Renal cortical epithelial cell (primary cell): ENCODE measurements at regions not wholly inside any gene's neighbourhood (a gene's known extent, or its start where the extent isn't known, plus 50 kb on each side); places are given as distances from the start of the nearest gene placed in this dataset.

Experiments
- DNase-seq: peaks from one replicate; pipeline ENCODE4 v3.0.0-alpha.2; 2011; ENCODE audit warnings: low read depth

GRCh38 chr4:180640193-180640592, 1603.0 kb upstream of the TENM3 start:
- DNase-seq, result no peak

DNA sequence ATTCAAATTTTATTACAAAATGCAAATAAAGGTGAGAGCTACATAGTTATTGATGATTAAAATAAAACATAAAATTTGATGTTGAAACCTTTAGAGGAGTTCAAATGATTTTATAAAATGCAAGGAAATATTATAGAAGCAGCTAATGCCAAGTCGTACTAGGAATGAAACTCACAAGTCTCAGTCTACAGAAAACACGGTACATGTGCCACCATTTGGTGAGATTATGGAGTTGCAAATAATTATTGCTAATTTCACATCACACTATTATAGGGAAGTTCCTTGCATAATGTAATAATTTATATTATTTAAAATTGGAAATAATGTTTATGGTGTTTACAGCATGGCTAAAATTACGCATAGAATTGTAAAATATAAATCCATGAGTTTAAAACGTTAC, 1601.7 kb upstream of the TENM3 start:
- DNase-seq, result no peak

DNA sequence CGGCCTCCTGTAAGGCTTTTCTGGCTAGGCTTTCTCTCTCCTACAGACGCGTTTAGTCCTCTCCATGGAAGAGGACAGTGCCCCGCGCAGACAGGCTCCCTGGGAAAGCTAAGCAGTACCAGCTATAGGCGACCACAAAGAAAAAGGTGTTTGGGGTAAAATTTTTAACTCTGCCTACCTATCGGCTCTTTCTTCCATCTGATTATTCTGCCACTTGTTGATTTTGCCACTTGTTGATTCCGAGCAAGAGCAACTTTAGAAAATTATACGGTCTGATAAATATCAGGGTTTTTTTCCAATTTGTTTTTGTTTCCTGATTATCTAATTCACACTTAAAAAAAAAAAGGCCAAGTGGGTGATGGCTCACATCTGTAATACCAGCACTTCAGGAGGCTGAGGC, 1600.5 kb upstream of the TENM3 start:
- DNase-seq, result no peak

DNA sequence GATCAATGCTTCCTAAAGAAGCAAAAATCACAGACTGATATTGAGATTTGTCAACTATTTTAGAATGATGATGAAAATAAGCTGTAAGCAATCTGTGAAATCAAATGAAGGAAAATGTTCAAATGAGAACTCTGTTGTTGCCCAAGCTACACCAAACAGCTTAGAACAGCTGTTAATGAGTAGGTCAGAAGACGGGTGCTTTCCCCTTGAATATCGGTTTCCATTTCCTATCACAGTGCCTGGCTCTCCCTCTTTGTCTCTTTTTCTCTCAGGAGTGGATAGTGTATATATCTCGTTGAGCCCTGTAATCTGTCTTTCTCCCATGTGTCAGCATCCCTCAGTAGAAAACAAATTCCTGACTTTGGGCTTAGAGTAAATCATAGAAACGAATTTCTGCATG, 1592.9 kb upstream of the TENM3 start:
- DNase-seq, result no peak

- no peak for DNase-seq
Measured at GRCh38 chr4:180652533-180652932, 1590.7 kb upstream of the TENM3 start.

- no peak for DNase-seq
Measured at GRCh38 chr4:180655886-180656285, 1587.3 kb upstream of the TENM3 start.

DNA sequence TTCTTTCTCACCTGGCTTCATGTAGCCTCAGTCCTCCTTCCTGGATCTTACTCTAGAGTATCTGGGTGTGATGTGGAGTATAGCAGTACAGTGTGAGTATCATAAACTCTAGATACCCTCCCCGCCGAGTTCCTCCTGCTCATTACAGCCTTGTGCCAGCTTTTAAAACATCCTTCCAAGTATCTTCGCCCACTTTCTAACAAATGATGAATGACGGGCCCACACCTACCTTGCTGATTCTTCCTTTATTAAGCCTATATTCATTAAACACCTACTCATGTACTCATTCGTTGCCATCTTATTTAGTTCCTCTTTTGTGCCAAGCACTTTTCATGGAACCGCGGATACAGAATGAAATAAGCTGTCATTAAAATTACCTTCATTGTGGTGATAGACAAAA, 1585.3 kb upstream of the TENM3 start:
- no peak for DNase-seq

DNA sequence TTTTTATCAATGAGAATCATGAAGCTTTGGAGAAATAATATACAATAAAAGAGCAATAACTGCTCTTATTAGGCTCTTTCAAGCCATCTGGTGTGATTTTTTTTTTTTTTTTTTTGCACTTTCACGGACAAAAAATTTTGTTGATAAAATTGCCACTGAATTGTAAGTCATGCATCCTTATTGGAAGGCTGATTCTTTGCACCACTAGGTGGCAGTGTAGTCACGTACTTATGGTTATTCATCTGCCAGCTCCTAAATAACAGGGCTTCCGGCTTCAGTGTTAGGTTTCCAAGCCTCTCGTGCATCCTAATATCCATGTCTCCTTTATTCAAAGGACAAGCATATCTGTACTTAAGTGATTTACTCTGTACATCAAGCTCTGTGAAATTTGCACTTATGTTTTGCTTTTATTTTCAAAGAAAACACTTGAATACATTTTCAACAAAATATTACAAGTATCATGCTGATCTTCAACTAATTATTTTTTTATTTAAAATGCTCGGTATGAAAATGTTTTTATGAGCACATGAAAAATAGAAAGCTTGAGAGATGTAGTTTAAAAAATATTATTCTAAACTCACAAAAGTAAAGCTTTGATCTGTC, 1578.3 kb upstream of the TENM3 start:
- DNase-seq, result peak; percentile 81

DNA sequence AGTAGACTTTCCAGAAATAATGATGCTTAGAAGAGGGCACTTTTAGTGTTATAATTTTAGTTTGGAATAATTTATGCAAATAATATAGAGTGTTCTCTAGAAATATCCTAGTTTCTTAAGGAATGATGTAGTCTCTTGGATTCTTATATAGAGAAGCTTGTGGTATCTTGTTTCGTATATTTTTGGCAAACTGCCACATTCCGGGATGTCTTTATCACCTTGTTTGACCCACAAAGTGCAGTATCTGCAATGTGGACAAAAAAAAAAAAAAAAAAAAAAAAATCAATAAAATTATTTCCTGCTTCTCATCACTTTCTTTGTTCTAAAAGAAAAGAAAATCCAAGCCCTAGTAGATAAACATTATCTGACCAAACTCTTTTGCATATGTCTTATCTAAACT, 1577.7 kb upstream of the TENM3 start:
- no peak for DNase-seq

GRCh38 chr4:180665994-180666824, 1577.0 kb upstream of the TENM3 start:
- peak; percentile 47 for DNase-seq

GRCh38 chr4:180668732-180669131, 1574.5 kb upstream of the TENM3 start:
- DNase-seq, result no peak

GRCh38 chr4:180669680-180670079, 1573.5 kb upstream of the TENM3 start:
- peak; percentile 94 for DNase-seq

DNA sequence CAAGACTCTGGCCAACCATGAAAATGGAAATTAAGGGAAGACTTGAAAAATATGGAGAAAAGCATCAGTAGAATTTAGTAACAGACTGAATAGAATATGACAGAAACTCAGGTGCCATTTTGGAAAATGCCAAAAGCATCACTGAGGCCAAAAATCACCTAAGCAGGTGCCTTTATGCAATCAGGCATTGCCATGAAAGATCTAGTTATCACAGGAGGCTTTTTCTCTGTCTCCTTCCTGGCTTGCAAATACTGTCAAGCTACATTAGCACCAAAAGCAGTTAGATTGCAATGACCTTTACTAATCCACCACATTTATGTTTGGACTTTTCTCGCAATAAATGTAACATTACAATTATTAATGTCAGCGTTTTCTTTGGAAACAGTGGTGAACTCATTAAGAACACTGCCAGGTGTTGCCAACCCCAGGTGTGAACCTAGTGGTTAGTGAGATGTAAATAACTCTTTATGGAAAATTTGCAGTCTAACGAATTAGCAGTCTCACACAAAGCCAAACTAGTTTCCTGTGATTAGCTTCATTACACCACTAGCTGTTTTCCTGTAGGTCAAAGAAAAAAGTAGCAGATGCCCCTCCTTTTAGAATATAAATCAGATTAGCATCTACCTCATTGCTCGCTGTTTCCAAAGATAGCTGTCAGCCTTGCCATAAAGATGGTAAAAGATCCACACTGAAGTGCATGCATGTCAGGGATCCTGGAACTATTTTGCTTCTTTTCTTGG, 1568.4 kb upstream of the TENM3 start:
- no peak for DNase-seq

- DNase-seq, result no peak
Measured at GRCh38 chr4:180675359-180675650, 1567.9 kb upstream of the TENM3 start.

- no peak for DNase-seq
Measured at GRCh38 chr4:180680305-180680704, 1562.9 kb upstream of the TENM3 start.

DNA sequence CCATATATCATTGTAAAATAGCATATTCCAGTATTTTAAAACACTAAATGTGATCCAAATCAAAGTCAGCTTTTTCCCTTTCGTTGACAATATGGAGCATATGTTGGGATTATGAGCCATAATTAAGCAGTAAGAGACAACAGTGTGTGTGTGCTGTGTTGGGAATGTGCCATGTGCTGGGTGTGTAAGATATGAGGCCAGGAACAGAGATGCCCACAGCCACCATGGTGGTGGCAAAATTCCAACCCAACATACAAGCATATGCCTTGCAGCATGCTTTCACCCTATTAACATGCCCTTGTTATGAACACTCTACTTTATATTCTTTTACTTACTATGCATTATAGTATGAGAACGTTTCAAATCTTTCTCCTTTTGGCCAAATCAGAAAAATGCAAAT, 1560.4 kb upstream of the TENM3 start:
- no peak for DNase-seq

- no peak for DNase-seq
Measured at GRCh38 chr4:180683186-180683585, 1560.0 kb upstream of the TENM3 start.

- DNase-seq, result no peak
Measured at GRCh38 chr4:180688480-180688879, 1554.7 kb upstream of the TENM3 start.

DNA sequence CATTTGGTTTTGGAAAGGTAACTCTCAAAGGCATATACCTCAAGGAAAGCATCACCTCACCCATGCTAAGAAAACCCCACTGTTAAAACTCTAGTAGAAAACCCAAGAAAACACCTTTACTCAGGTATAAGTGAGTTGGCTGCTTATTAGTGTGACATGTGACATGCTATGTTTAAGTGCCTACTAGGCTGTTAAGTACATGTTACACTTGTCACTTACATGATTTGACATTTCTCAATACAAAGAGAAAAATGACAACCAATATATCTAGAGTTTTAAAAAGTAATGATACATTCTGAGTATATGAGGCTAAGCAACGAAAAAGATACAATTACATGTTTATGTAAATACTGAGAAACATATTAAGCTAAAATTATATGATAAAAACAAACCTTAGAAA, 1548.3 kb upstream of the TENM3 start:
- no peak for DNase-seq

- DNase-seq, result peak; percentile 69
Measured at GRCh38 chr4:180695851-180696250, 1547.4 kb upstream of the TENM3 start.

DNA sequence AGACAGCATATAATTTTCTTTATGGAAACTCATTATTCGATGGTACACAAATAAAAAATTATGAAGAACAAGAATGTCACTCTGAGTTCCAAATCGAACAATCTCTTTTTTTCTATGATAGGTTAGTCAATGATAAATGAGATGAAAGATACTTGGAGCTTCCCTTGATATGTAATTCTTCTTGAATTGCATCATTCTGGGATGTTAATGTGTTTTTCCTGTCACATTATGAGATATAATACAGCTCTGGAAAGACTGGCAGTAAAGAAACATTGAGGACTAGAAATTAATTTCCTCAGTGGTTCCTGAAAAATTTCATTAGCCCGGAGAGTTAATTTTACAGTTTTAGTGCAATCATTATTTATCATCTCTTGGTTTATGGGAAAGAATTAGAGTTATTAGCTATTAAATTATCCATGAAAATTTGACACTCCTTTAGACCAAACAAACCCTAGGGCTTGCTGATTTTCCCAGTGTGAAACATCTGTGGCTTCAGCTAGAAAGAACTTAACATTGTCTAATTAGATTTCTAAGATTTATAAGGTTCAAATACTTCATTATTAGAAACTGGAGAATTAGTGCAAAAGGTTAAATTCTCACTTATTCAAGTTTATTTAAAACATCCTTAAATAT, 1546.6 kb upstream of the TENM3 start:
- no peak for DNase-seq

- DNase-seq, result no peak
Measured at GRCh38 chr4:180698550-180699195, 1544.5 kb upstream of the TENM3 start.
